ENCODE measurements at regions not wholly inside any gene's neighbourhood (a gene's known extent, or its start where the extent isn't known, plus 50 kb on each side); places are given as distances from the start of the nearest gene placed in this dataset.

DNA sequence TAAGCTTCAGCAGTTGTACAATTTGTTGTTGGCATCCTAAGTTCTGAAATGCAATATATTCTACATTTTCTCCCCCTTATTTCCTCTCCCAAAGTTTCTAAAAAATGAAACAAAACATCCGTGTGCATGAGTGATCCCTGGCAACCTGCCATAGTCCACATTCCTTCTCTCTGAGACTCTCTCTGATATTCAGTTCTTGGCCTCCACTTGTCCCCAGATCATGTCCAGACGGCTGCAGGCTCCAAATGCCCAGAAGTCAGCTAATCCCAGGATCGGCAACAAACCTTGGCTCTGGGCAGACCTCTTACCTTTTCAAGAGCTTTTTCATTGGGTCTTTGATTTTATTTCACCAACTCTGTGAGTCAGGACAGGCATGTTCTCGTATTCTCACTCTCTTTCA, 187.8 kb downstream of the ETS2 start (continued):
- TF ChIP-seq, protein P1, sequence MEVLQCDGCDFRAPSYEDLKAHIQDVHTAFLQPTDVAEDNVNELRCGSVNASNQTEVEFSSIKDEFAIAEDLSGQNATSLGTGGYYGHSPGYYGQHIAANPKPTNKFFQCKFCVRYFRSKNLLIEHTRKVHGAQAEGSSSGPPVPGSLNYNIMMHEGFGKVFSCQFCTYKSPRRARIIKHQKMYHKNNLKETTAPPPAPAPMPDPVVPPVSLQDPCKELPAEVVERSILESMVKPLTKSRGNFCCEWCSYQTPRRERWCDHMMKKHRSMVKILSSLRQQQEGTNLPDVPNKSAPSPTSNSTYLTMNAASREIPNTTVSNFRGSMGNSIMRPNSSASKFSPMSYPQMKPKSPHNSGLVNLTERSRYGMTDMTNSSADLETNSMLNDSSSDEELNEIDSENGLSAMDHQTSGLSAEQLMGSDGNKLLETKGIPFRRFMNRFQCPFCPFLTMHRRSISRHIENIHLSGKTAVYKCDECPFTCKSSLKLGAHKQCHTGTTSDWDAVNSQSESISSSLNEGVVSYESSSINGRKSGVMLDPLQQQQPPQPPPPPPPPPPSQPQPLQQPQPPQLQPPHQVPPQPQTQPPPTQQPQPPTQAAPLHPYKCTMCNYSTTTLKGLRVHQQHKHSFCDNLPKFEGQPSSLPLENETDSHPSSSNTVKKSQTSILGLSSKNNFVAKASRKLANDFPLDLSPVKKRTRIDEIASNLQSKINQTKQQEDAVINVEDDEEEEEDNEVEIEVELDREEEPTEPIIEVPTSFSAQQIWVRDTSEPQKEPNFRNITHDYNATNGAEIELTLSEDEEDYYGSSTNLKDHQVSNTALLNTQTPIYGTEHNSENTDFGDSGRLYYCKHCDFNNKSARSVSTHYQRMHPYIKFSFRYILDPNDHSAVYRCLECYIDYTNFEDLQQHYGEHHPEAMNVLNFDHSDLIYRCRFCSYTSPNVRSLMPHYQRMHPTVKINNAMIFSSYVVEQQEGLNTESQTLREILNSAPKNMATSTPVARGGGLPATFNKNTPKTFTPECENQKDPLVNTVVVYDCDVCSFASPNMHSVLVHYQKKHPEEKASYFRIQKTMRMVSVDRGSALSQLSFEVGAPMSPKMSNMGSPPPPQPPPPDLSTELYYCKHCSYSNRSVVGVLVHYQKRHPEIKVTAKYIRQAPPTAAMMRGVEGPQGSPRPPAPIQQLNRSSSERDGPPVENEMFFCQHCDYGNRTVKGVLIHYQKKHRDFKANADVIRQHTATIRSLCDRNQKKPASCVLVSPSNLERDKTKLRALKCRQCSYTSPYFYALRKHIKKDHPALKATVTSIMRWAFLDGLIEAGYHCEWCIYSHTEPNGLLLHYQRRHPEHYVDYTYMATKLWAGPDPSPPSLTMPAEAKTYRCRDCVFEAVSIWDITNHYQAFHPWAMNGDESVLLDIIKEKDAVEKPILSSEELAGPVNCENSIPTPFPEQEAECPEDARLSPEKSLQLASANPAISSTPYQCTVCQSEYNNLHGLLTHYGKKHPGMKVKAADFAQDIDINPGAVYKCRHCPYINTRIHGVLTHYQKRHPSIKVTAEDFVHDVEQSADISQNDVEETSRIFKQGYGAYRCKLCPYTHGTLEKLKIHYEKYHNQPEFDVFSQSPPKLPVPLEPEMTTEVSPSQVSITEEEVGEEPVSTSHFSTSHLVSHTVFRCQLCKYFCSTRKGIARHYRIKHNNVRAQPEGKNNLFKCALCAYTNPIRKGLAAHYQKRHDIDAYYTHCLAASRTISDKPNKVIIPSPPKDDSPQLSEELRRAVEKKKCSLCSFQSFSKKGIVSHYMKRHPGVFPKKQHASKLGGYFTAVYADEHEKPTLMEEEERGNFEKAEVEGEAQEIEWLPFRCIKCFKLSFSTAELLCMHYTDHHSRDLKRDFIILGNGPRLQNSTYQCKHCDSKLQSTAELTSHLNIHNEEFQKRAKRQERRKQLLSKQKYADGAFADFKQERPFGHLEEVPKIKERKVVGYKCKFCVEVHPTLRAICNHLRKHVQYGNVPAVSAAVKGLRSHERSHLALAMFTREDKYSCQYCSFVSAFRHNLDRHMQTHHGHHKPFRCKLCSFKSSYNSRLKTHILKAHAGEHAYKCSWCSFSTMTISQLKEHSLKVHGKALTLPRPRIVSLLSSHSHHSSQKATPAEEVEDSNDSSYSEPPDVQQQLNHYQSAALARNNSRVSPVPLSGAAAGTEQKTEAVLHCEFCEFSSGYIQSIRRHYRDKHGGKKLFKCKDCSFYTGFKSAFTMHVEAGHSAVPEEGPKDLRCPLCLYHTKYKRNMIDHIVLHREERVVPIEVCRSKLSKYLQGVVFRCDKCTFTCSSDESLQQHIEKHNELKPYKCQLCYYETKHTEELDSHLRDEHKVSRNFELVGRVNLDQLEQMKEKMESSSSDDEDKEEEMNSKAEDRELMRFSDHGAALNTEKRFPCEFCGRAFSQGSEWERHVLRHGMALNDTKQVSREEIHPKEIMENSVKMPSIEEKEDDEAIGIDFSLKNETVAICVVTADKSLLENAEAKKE (CRISPR knock-in tag; IDR thresholded peaks at IDR 0.05) = no peak
- TF ChIP-seq ZNF331 (CRISPR knock-in tag; IDR thresholded peaks at IDR 0.05; ENCODE audit: low read depth) = no peak
- no peak for TF ChIP-seq STAT1 (IDR thresholded peaks at IDR 0.05; ENCODE audit: unreplicated experiment)
- TF ChIP-seq ZNF114 (CRISPR knock-in tag; IDR thresholded peaks at IDR 0.05) = no peak
- TF ChIP-seq NANOG (IDR thresholded peaks at IDR 0.05; ENCODE audit: borderline replicate concordance) = no peak
- TF ChIP-seq, protein P2, sequence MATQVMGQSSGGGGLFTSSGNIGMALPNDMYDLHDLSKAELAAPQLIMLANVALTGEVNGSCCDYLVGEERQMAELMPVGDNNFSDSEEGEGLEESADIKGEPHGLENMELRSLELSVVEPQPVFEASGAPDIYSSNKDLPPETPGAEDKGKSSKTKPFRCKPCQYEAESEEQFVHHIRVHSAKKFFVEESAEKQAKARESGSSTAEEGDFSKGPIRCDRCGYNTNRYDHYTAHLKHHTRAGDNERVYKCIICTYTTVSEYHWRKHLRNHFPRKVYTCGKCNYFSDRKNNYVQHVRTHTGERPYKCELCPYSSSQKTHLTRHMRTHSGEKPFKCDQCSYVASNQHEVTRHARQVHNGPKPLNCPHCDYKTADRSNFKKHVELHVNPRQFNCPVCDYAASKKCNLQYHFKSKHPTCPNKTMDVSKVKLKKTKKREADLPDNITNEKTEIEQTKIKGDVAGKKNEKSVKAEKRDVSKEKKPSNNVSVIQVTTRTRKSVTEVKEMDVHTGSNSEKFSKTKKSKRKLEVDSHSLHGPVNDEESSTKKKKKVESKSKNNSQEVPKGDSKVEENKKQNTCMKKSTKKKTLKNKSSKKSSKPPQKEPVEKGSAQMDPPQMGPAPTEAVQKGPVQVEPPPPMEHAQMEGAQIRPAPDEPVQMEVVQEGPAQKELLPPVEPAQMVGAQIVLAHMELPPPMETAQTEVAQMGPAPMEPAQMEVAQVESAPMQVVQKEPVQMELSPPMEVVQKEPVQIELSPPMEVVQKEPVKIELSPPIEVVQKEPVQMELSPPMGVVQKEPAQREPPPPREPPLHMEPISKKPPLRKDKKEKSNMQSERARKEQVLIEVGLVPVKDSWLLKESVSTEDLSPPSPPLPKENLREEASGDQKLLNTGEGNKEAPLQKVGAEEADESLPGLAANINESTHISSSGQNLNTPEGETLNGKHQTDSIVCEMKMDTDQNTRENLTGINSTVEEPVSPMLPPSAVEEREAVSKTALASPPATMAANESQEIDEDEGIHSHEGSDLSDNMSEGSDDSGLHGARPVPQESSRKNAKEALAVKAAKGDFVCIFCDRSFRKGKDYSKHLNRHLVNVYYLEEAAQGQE (IDR thresholded peaks at IDR 0.05; ENCODE audit: unreplicated experiment) = no peak
- TF ChIP-seq JUNB (IDR thresholded peaks at IDR 0.05; ENCODE audit: unreplicated experiment) = no peak
- TF ChIP-seq EZH2 (IDR thresholded peaks at IDR 0.05; ENCODE audit: low read depth, unreplicated experiment) = no peak
